Germinal center (tissue), 1 donor: ENCODE measurements at regions not wholly inside any gene's neighbourhood (a gene's known extent, or its start where the extent isn't known, plus 50 kb on each side); places are given as distances from the start of the nearest gene placed in this dataset.
"Not testable (repeated sequence)": the region's sequence is repeated elsewhere in the genome, so short reads cannot be mapped to it uniquely, and the experiment has no call there.

Source experiments
- DNase-seq: peaks from one replicate; pipeline ENCODE4 v3.0.0; 2012; ENCODE audit warnings: mixed read lengths, low spot score

DNA sequence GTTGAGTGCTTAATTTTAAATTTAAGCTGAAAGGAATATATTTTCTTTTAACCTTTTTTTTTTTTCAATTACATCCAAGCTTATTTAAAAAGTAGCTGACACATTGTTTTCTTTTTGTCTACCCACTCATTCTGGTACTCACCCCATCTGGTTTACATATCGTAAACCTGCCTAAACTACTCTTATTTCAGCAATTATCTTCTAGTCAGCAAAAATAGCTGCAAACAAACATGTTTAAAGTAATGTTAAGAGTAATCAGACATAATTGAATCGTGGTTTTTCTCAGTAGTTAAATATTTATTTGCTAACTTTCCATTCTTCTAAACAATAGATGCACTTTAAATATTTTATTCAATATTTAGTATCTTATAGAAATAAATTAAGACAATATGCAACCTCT lies 492.7 kb upstream of the MGAT4C start:
- no peak for DNase-seq

DNA sequence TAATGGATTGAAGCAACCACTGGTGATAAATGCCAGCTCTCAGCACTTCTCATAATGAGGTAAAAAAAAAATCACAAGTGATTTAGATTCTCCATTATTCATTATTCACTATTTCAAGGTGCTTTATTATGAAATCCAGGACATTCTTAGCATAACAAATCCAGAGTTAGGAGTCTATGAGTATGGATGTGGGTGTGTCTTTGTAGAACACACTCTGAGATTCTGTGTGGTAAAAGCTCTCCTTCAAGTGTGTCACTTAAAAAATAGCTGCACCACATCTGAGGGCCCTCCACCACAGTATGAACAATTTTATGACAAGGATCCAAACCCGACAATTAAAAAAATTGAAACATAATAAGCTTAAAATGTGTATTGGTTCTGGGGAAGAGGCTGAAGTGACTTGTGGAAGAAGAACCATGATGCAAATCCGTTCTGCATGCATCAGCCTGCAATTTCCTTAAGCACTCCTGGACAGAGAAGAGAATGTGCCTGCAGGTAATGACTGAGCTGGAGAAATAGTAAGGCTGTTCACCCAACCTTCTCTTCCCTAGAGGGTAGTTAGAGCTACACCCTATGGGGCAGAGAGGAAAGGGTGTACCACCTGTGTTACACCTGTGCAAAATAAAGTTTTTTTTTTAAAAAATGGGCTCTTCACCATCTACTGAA lies 488.5 kb upstream of the MGAT4C start:
- no peak for DNase-seq

DNA sequence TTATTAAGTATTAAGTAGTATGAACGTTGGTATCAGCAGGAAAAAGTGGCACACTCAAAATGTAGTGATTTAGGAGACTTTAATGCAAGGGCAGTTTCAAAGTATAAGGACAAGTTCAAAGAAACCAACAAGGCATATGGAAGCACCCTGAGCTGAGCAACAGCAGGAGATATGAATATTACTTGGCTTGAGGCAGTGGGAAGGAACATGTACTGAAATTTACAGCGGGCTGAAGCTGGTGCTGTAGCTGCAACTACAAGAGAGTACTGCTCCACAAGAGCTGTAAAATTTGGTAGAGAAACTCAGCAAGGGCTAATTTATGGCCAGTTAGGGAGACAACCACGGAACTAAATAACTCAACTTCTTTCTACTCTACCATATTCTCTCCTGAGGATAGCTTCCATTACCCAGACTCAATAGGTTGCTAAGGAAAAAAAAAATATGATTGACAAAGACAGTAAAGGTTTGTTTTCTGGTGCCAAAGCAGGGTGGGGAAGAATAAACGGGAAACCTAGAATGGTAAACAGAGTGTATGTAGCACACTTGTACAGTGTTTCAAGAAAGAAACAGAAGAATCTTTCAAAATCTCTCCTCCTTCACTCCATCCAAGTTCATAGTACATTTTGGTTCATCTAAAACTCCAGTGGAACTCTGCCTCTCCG lies 487.8 kb upstream of the MGAT4C start:
- no peak for DNase-seq

DNA sequence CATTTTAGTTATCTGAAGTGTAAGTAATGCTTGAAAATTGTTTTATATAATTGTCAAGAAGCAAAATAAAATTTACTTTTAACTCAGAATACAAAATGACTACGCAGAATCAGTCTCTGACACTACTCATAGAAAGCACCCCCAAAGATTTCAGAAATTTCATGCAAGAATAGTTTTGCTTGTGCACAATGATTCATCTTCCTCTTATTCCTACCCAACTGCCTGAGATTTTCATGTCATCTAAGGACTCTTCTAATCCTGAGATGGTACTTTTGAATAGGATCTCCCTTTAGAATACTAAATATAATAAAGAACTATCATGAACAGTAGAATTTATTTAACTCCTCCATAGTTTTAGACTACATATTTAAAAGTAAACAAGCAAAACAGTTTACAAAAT lies 485.3 kb upstream of the MGAT4C start:
- DNase-seq: no peak

DNA sequence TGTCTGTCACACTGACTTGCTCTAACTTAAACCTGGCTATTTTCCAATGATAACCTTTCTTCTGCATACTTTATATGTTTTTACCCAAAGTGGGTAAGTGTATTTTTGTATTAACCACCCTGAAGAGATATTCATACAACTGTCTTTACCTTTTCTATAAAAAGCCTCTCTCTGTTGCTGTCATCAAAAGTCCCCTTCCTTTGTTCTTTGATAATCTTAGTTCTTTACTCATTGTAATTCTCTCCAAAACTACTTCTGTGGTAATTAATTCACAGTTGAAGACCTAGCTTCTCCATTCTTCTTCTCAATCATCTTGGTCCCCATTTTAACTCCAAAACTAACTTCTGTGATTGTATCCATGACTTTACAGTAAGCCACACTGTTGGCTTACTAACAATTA lies 479.7 kb upstream of the MGAT4C start:
- no peak for DNase-seq

DNA sequence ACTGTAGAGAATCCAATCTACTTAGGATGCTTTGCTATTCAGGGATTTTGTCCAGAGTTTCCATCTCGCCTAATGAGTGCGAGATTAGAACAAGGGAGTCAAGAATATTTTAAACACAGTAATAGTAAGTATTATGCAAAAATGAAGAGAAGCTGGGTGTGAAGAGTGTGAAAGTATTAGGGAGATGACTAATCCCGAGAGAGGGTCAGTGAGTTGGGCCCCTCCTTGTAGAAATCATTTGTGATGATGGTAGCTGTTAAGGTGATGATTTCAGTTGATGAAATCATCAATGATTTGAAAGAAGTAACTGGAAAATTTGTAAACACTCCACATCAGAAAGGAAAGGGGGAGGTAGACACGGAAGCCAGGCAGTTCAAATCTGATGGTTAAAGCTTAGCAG lies 478.9 kb upstream of the MGAT4C start:
- no peak for DNase-seq

DNA sequence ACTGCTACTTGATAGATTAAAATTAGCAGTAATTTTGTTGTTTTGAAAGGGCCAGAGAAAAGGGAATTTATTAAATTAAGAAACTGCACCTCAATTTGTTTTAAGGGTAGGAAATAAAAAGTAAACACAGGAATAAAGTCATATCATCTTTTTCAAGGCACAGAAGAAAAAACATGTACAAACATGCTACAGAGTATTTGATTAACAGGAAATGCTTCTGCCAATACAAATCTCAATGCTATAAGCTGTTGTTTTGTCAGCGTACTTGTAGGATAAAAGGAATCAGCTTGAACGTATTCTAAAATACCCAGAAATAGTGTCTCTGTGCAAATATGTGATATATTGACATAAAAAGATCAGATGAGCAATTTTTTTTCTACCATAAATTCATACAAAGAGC lies 474.0 kb upstream of the MGAT4C start:
- DNase-seq: no peak

DNA sequence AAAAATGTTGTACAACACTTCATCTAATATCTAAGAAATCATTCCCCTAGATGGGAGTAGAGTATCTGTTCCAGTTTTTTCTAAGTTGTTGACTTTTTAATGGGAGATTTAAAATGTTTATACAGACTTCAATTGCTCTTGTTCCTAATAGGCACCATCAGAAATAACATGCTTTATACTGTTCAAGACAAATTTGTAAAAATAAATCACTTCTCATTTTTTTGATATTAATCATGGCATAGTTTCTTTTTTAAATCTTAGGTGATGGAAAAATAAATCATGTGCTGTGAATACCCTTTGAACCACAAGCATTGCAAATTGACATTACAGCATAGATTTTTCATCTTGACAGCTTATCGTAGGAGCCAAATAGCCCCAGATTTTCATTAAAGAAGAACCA lies 473.5 kb upstream of the MGAT4C start:
- no peak for DNase-seq

DNA sequence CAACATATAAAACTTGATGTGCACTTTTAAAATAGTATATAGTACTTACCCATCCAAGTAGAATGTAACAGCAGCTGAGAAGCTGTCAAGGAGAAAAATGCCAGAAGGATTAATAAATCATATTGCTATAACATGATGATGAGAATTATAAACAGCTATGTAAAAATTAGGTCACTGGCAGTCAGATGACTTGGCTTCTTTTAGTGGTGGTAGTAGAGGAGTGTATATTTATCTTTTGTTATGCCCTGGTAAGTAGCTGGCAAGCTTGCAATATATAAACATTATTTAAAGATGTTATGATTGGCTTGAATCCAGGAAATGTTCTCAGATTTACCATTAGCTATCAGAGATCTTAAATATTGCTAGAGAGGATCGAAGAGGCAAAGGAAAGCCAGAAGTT lies 471.0 kb upstream of the MGAT4C start:
- DNase-seq: no peak

DNA sequence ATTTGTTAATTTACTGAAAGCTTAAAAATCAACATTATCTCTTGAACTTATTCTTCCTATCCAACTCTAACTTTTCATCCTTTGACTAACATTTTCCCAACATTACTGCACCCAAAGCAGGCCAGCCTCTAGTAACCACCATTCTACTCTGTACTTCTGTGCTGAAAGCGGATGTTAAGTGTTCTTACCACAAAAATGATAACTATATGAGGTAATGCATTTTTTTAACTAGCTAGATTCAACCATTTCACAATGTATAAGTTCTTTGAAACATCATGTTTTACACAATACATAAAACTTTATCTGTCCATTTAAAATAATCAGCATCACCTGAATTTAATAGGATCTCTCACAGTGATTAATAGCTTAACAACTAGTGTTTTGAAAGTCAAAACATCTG lies 468.5 kb upstream of the MGAT4C start:
- DNase-seq: no peak

DNA sequence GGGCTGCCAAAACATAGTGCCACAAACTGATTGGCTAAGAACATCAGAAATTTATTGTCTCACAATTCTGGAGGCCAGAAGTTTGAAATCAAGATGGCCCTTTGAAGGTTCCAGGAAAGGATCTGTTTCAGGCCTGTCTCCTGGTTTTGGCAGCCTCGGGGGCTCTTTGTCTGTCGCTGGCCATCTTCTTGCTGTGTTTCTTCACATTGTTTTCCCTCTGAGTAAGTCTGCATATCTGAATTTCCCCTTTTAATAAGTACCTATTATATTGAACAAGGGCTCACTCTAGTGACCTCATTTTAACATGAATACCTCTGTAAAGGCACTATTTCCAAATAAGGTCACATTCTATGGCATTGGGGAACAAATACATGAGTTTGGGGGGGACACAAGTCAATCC lies 467.1 kb upstream of the MGAT4C start:
- DNase-seq: no peak

DNA sequence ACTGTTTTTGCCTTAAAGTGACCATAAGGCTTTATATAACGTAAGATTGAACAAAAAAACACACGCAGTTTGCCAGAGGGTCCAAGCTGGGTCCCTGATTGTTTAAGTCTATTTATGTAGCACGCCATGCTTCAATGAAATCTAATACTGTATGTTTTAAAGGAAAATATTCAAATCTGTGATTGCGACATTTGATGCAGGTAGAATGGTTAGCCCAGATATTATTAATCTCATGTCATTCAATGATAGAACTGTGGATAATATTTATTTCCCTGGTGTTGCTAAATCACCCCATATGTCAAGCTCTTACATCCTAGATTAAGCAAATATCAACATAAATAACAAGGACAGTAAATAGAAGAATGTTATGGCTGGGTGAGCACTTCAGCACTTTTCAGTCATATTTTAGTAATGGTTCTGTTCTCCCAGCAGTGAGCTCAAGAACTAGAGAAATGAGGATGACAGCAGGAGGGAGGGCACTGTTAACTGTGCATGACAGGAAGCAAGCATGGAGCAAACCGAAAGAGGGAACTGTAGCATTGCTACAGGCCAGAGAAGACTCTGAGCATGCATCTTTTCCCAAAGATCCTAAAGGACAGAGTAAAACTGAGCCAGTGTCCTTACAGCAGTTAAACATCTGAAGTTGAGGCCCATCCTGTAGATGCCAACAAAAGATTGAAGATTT lies 465.7 kb upstream of the MGAT4C start:
- no peak for DNase-seq

DNA sequence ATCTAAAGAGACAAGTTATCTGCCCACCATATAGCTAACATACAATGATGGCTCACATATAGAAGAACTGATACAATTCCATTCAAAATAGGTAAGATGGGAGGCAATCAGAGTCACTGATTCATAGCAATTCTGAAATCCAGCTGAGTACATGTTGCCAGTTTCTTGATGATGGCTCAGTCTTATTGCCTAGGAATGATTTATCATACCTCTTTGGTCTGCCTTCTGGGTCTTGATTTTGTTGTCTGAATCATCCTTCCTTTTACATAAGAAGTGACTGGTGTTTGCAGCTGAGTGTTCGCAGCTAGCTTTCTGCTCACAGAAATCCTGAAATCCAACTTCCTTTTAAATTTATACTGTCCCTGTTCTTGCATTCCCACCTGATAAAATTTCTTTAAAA lies 463.2 kb upstream of the MGAT4C start:
- DNase-seq: no peak

DNA sequence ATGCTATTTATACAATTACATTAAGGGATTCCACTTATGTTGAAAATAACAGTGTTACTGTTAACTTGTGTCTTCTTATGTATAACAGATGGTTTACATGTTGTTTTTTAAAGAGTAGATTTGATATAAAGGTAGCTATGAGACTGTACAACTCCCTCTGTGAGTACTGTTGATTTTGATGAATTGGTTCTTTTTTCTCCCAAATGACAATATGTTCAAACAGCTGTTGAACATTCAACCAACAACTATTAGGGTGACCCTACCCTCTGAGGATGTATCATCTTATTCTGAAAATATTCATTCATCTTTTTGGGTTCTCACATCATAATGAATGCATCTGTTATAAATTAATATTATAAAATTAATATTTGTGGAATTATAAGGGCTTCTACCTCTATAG lies 456.9 kb upstream of the MGAT4C start:
- no peak for DNase-seq

DNA sequence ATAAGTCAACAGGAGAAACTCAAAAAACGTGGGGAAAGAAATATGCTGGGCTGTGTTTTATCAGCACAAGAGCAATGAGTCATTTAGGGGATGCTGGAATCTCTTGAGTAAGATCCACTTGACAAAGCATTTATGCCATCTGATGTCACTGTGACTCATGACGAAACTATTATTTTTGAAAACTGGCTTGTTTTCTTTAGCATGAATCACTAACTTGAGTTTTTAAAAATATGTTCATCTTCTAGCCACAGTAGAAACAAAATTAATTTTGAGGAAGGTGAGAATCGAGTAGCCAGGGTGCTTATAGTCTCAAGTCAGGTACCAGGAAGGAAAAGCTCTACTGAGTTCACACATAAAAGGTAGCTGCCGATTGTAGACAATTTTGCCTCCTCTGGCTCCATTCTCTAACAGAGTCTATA lies 456.2 kb upstream of the MGAT4C start:
- DNase-seq: no peak

DNA sequence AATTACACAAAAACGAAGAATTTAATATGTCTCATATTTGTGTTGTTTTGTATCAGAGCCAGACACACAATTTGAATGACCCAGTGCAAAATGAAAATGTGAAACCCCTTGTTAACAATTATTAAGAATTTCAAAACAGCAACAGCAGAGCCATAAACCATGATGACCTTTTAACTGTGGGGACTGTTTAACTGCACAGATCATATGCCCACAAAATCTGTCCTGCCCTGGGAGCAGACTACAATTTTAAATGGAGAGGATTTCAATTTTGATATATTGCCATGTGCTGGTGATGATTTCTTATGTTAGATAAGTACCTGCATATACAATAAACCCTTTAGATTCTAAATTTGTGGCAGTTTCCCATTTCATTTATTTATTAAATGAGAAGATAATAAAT lies 455.5 kb upstream of the MGAT4C start:
- no peak for DNase-seq

DNA sequence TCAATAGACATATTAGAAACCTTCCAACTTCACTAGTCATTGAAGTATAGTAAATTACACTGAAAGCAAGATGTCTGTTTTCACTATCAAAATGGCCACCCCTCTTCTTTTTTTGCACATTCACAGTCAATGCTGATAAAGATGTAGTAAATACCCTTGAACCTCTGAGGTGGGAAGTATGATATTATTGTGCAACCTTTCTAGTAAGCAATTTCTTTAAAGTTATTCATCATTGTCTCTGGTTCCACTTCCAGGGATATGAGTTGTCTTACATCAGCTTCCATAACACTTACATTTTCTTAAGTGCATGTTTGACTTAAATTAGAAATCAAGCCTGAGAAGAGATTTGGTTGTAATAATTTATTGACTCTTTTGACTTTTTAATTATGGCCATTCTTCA lies 453.9 kb upstream of the MGAT4C start:
- DNase-seq: no peak

DNA sequence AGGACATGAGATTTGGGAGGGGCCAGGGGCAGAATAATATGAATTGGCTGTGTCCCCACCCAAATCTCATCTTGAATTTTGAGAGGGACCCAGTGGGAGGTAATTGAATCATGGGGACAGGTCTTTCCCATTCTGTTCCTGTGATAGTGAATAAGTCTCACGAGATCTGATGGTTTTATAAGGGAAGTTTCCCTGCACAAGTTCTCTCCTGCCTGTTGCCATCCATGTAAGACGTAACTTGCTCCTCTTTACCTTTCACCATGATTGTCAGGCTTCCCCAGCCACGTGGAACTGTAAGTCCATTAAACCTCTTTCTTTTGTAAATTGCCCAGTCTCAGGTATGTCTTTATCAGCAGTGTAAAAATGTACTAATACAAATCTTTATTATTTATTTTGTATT lies 452.8 kb upstream of the MGAT4C start:
- not testable (repeated sequence) for DNase-seq

DNA sequence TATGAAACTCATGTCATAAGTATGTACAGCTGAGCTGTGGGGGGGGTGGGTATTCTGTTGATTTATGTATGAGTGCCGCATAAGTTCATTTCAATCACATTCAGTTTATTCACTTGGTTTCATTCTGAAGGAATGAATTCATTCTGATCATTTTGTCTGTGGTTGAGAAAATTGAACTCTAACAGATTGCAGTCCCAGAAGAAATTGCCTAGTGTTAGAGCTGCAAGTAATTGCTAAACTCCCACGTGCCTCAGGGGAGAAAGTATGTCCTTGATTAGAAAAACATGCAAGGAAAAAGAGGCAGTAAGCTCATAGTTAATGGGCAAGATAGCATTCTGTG lies 442.4 kb upstream of the MGAT4C start:
- DNase-seq: no peak

DNA sequence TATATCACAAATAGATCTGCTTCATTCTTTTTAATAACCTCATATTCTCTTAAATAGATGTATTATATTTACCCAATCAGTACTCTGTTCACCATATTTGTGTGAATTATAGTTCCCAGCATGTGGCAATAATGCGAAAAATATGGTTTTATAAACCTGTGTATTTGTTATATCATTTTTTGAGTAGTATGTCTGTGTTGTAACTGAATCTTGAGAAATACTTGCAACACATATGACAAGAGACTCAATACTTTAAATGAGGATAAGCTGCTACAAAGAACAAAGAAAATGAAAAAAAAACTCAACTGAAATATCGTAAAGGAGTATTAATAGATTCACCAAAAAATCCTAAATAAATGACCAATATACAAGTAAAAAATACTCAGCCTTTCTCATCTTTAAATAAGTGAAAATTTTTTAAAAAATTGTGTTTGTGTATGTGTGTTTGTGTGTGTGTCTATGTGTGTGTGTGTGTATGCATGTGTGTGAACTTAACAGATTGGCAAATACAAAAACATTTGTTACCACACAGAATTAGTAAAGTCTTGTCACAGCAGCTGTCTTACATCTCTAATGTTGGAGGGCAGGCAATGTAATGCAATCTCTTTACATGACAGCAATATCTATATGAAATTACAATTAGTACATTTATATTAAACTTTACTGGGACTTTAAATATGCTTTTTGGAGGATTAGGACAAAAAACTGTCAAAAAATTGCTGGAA lies 441.9 kb upstream of the MGAT4C start:
- DNase-seq: no peak

DNA sequence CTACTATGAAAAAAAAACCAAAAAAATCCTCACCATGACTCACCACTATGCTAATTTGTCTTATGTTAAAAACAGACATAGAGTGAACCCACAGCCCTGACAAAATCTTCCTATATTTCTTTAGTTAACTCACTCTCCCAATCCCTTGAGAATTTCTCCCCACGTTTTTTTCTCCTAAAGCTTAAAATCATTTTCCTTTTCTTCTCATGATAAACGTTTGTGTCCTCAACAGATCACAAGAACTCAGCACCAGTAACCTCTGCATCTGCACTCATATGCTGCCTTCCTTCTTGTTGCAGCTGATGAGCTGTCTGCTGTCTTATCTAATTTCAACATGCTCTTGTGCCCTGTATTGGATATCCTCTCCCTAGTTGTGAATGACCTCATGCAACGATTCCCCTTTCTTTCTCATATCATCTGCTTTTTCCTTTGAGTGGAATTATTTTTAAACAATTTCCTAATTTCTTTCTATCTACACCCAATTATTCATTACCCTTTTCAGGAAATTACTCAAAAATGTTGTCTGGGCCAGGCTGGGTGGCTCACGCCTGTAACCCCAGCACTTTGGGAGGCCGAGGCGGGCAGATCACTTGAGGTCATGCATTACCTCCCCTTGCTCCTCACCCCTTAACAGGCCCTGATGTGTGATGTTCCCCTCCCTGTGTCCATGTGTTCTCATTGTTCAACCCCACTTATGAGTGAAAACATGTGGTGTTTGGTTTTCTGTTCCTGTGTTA lies 427.5 kb upstream of the MGAT4C start:
- DNase-seq: no peak

DNA sequence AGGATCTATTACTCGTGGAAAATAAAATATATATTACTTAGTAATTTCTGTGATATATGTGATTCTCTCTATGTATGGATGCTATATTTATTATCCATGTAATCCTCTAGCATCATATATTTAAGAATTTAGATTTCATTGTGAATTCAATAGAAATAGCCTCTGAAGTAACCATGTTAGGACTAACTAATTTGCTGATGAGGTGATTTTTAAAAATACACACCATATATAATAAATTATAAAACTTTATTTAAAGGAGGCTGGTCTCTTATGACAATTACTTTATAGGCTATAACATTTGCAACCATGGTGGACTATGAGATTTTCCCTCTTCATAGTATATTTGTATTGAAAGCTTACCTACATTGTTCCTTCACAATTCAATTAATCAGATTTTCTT lies 424.9 kb upstream of the MGAT4C start:
- no peak for DNase-seq
